HG03460 (cell line): ENCODE measurements at regions not wholly inside any gene's neighbourhood (a gene's known extent, or its start where the extent isn't known, plus 50 kb on each side); places are given as distances from the start of the nearest gene placed in this dataset.
A peak's percentile ranks its signal among the peaks of the same experiment; 100 is the strongest.

Experiments used
- ATAC-seq: cut with Tn5 transposase; IDR thresholded peaks from one replicate; pipeline ENCODE4 v1.9.1; 2021; ENCODE audit not compliant: unreplicated experiment

DNA sequence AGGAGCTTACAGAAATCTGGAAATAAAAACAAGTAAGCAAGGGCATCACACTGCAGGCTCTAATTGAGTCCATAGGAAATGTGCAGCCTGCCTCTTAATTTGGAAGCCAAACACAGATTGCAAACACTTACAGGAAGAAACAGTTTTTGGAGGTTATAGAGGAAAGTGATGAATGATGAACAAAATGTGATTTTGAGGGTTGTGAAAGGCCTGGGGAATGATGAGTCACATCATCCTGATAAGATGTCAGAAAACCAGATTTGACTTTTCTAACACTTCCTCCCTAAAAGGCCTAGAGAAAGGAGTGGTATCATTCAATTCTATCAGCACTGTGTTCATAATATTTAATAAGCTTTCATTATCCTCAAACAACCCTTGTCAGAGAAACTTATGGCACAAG is 96.6 kb upstream of the POU2AF2 start:
- no peak for ATAC-seq

DNA sequence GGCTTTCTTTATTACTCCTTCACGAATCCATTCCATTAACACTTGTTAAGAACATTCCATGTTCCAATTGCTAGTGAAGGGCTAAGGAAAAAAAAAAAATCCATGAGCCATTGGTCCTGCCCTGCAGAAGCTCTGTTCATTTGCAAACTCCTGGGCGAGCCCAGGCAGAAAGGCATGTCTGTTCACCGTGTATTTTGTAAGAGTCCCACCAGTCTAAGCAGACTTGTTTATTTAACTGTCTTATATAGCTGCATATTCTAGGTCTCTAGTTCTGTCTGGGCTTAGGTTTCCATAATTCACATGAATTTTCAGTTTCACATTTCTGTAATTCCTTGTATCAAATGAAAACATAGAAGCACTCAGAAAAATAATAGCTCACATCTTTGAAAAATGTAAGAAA is 97.4 kb upstream of the POU2AF2 start:
- no peak for ATAC-seq

DNA sequence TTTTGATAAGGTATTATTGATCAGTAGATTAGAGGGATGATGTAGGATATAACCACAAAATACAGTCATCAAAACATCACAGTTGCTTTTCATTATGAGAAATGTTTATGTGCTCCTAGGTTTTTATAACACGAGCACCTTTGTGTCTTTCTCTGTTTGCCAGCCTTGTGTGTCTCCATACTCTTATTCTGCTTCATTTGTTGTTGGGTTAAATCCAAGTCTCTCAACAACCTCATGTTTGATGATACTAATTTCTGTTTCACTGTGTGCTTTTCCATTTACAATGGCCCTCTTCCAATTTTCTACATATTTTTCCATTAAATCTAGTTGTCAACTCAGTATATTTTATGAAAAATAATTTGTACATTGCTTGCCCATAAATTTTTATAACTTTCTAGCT is 107.7 kb upstream of the POU2AF2 start:
- ATAC-seq = no peak

DNA sequence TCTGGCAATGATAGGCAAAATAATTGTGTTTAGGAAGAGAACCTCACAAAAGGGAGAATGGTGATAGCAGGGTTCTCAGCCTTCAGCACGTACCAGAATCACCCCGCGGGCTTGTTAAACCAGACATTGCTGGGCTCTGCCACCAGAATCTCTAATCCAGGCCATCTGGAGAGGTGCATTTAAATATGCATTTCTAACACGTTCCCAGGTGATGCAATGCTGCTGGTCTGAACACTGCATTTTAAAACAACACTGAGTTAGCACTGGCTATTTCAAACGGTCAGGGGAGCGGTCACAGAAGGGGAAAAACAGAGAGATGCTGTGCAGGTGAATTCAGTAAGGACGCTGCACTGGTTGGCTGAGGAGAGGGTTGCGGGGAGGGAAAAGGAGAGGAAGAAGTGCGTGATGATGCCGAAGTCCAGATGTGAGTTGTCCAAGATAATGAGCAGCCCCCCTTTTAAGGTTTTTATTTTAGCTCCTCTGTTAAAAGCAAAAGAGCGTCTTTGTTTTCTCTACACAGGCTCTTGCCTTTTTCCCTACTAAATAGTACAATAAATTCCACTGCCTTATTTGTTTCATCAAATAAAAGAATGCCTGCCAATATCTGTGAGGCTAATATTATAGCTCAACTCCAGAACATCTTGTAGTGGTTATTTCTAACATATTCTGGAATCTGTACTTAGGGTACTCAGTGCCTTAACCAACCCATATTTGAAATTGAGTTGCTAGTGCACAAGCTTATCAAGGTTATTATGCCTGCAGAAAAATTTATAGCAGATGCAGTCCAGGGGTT is 109.6 kb upstream of the POU2AF2 start:
- no peak for ATAC-seq

GRCh38 chr11:111135101-111135500 is 110.4 kb upstream of the POU2AF2 start:
- ATAC-seq = no peak

DNA sequence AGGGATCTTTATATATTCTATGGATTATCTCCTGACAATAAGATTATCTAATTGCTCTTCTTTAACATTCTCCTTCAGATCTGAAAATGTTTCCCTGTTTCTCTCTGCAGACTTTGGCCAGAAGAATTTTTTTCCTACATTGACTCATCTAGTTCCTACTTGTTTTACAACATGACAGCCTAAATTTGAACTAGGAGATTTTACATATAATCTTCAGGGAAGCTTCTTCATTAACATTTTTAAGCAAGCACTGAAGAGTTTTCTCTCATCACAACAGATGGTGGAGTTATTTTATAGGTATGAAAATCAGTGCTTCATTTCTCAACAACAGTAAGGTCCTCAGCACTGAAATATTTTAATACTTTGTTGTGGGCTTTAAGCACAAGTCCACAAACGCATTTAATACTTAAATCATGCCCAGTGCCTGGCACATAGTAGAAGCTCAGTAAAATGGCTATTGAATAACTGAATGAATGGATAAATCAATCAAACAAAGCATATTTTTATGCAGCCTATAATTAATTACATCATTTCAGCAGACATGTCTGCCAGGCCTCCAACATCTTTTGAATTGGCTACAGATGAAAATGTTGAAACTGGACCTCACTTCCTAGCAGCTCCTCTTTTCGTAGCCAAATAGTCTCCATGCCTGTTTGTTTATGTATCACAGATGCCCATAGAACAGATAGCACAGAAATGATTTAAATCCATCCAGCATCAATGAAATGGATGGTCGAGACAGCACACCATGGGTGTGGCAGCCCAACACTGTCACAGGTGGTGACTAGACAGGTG is 117.3 kb upstream of the POU2AF2 start:
- ATAC-seq = no peak

DNA sequence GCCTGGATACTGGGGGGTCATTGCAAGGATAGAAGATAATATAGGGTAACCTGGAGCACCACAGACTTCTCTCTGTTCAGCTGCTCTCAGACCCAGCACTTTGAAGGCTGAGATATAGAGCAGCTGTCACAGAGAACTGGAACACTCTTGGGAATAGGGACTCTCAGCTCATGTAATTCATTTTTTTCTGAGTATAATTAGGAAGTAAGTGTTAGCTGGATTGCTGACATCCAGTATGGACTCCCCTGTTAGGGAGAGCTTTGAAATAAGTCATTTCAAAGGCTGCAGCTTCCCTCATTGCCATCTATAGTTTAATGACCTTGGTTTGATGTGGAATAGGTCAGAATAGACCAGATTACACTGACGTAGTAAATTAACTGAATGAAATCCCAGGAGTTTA is 120.8 kb upstream of the POU2AF2 start:
- no peak for ATAC-seq

GRCh38 chr11:111123463-111124398 is 121.8 kb upstream of the POU2AF2 start:
- ATAC-seq = peak; percentile 68

GRCh38 chr11:111120696-111121302 is 124.7 kb upstream of the POU2AF2 start:
- no peak for ATAC-seq

- no peak for ATAC-seq
Observed at GRCh38 chr11:111120161-111120560, 125.4 kb upstream of the POU2AF2 start.

GRCh38 chr11:111119751-111120150 is 125.8 kb upstream of the POU2AF2 start:
- no peak for ATAC-seq

DNA sequence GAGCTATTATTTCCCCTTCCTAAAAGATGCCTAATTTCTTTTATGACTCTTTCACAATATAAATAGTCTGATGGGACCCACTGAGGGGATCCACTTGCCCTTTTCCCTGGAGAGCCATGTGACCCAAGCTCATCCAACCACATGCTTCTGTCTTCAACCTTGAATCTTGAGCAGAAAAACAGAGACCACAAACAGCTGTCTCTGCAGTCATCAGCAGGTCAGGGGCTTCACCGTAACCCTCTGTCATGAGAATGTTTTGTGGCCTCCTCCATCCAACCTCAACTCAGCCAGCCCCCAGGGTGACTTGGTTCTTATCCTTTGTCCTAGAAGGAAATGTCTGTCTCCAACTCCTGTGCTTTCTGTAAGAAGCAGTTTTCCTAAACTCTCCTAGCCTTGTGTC is 129.6 kb upstream of the POU2AF2 start:
- peak; percentile 69 for ATAC-seq

- no peak for ATAC-seq
Observed at GRCh38 chr11:111114091-111114490, 131.4 kb upstream of the POU2AF2 start.

DNA sequence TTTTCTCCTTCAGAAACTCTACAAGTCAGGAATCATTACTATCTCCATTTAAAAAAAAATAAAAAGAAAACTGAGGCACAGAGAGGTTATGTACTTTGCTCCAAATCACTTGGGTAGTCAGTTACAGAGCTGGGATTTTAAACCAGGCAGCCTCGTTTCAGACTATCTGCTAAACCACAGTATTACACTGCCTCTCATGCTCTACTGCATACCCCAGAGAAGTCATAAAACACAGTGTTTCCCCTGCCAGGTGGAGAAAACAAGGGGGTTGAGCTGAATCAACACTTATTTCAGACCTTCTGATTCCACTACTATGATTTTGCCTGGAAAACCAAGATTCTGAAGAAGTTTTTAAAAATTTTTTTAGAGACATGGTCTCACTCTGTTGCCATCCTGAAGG is 132.9 kb upstream of the POU2AF2 start:
- no peak for ATAC-seq

- no peak for ATAC-seq
Observed at GRCh38 chr11:111107501-111107900, 138.0 kb upstream of the POU2AF2 start.

DNA sequence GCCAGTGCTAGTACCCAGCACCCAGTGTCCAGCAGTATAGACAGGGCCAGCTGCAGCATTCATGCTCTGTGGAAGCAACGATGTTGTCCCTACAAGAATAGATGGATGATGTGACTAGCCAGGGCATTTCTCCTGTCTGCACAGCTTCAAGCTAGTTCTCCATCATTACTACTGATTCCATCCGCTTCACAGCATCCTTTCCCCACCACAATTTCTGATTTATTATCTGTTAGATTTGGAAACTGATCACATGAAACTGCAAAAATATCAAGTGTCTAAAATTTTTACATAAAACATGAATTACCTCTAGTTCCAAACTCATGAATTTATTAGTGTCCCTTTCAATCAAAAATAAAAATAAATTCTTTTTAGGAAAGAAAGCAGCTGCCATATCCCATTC is 138.9 kb upstream of the POU2AF2 start:
- no peak for ATAC-seq

DNA sequence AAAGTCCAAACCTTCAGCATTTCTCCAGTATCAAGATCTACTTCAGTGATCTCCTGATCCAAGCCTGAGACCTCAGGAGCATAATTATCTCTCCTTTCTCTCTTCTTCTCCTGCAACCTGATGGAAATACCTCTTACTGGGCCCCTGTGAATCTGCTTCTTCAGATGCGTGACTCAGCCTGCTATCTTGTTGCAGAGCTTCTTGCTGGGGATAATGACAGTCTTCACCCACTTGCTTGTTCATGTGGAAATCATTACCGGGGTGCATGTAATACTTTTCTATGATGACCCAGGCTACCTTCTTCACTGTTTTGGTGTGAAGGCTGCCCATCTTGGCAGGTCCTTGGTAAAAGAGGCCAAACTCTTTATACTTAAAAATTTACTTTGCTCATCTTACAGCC is 140.0 kb upstream of the POU2AF2 start:
- no peak for ATAC-seq

DNA sequence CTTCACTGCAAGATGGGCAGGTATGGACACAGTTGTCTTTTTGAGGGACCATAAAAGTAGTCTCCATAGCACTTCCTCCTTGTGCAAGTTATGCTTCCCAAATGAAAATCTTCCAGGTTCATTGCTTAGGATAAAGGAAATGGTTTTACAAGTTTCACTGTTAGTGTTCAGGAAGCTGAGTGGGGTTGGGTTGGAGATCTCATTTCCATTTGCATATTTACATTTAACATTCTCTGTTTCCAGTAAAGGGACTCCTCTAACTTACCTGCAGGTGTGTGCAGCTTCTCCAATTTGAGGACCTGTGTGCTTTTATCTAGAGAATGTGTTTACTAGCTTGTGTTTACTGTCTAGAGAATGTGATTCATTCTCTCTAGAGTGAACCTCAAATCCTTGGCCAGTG is 141.3 kb upstream of the POU2AF2 start:
- ATAC-seq = no peak

- ATAC-seq = no peak
Observed at GRCh38 chr11:111101881-111102280, 143.6 kb upstream of the POU2AF2 start.

DNA sequence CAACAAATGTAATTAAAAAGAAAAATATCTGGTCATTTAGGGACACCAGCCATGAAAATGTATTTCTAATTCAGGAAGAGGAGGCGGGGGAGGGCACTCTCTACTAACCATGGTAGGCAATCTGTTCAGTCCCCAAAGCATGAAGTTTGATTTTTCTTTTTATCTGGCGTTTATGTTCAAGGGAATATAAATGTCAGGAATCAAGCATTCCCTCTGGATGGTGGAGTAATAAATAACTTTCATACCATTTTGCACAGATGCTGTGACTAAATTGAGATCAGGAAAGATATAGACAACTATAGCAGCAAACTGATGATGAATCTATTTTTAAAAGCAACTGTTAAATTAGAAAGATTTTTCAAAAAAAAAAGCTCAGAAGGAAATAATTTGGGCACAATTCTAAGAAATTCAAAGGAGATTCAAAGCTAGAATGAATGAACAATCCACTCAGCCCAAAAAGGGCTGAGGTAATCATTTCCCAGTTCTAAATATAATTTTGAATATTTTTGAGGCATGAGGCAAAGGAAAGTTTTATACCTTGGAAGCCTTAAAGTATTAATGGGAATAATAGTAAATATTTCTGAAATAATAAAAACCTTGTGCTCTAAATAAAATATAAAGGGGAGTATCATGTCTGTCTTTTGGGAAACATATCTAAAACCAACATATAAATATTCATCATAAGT is 146.4 kb upstream of the POU2AF2 start:
- ATAC-seq = no peak
